ACC112 (cell line): ENCODE measurements at regions not wholly inside any gene's neighbourhood (a gene's known extent, or its start where the extent isn't known, plus 50 kb on each side); places are given as distances from the start of the nearest gene placed in this dataset.

ENCODE experiments used
- H2AFZ ChIP-seq: fragments of 200-600 bp; sonication (generic); one replicate; pipeline ENCODE4 v1.6.0; 2017; ENCODE audit warnings: antibody characterized with exemption, low read length; ENCODE audit not compliant: unreplicated experiment
- H3K27ac ChIP-seq: fragments of 200-600 bp; sonication (generic); 2 replicates; pipeline ENCODE4 v1.5.1; 2014; ENCODE audit warnings: low read depth, mild to moderate bottlenecking, antibody characterized with exemption, low read length, moderate library complexity
- H3K27me3 ChIP-seq: fragments of 200-600 bp; sonication (generic); 2 replicates; pipeline ENCODE4 v1.6.1; 2014; ENCODE audit warnings: mild to moderate bottlenecking, antibody characterized with exemption, low read length, moderate library complexity, mixed read lengths; ENCODE audit not compliant: insufficient read depth
- H3K36me3 ChIP-seq: fragments of 200-600 bp; sonication (generic); 2 replicates; pipeline ENCODE4 v1.6.1; 2016; ENCODE audit warnings: mild to moderate bottlenecking, antibody characterized with exemption, low read length, moderate library complexity, mixed read lengths; ENCODE audit not compliant: insufficient read depth
- H3K4me1 ChIP-seq: fragments of 200-600 bp; sonication (generic); one replicate; pipeline ENCODE4 v1.6.1; 2016; ENCODE audit warnings: low read length, mixed read lengths; ENCODE audit not compliant: insufficient read depth, unreplicated experiment, control insufficient read depth
- H3K4me3 ChIP-seq: fragments of 200-600 bp; sonication (generic); 2 replicates; pipeline ENCODE4 v1.5.1; 2014; ENCODE audit warnings: mild to moderate bottlenecking, low read depth, low read length
- H3K79me2 ChIP-seq: fragments of 200-600 bp; sonication (generic); one replicate; pipeline ENCODE4 v1.6.0; 2016; ENCODE audit warnings: low read length; ENCODE audit not compliant: control insufficient read depth, unreplicated experiment, insufficient read depth

DNA sequence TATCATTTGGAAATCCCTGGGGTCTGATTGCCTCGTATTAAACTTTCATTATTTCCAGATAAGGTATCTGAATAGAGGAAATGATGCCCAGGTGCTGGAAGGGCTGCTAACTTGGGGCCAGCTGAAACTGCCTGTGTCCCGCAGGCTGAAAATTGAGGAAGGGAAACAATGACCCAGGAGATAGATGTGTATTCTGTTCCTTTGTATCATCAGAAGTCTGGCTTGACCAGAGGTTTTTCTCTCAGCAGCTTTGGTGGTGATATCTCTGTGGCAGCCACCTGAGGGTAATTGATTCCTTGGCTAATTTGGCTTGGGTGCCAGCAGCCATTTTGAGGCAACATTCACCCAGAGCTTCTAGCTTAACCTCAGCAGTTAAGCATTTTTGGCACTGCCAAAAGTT, 90.0 kb upstream of the STT3B start:
- Histone ChIP-seq H3K36me3 (no peaks in the 10 kb centered on the region), H3K27me3 (no peaks in the 10 kb centered on the region; the same call in 1 of the 2 replicates), H3K27ac (no peak overlapping the region), H3K4me1 (no peaks in the 10 kb centered on the region), H3K79me2 (no peaks in the 10 kb centered on the region), H3K4me3 (no peak overlapping the region), H2AFZ (no peak overlapping the region)

GRCh38 chr3:31444220-31445142, 88.2 kb upstream of the STT3B start:
- no peak overlapping the region for H3K27ac ChIP-seq
- H3K4me1 ChIP-seq = no peaks in the 10 kb centered on the region
- H3K4me3 ChIP-seq = no peak overlapping the region
- no peak overlapping the region for H2AFZ ChIP-seq
- H3K36me3 ChIP-seq = no peaks in the 10 kb centered on the region
- no peaks in the 10 kb centered on the region; the same call in 1 of the 2 replicates for H3K27me3 ChIP-seq
- H3K79me2 ChIP-seq = no peaks in the 10 kb centered on the region

GRCh38 chr3:31445701-31446100, 87.0 kb upstream of the STT3B start:
- no peaks in the 10 kb centered on the region for H3K27me3 ChIP-seq
- H3K4me3 ChIP-seq = no peak overlapping the region
- H2AFZ ChIP-seq = no peak overlapping the region
- H3K4me1 ChIP-seq = no peaks in the 10 kb centered on the region
- H3K36me3 ChIP-seq = no peaks in the 10 kb centered on the region
- no peak overlapping the region for H3K27ac ChIP-seq
- no peaks in the 10 kb centered on the region for H3K79me2 ChIP-seq

GRCh38 chr3:31448035-31448881, 84.5 kb upstream of the STT3B start:
- Histone ChIP-seq H3K27me3 (peaks cover 5% of the 10 kb centered on the region; the same call in 1 of the 2 replicates), H3K27ac (no peak overlapping the region), H2AFZ (no peak overlapping the region), H3K36me3 (no peaks in the 10 kb centered on the region), H3K4me1 (no peaks in the 10 kb centered on the region), H3K4me3 (no peak overlapping the region), H3K79me2 (no peaks in the 10 kb centered on the region)

GRCh38 chr3:31448882-31449243, 83.9 kb upstream of the STT3B start:
- Histone ChIP-seq H3K4me3 (no peak overlapping the region), H3K4me1 (no peaks in the 10 kb centered on the region), H2AFZ (no peak overlapping the region), H3K27me3 (peaks cover 7% of the 10 kb centered on the region), H3K27ac (no peak overlapping the region), H3K79me2 (no peaks in the 10 kb centered on the region), H3K36me3 (no peaks in the 10 kb centered on the region)

- no peaks in the 10 kb centered on the region for H3K36me3 ChIP-seq
- H3K4me3 ChIP-seq = no peak overlapping the region
- H2AFZ ChIP-seq = no peak overlapping the region
- H3K27ac ChIP-seq = no peak overlapping the region
- no peaks in the 10 kb centered on the region for H3K4me1 ChIP-seq
- H3K79me2 ChIP-seq = no peaks in the 10 kb centered on the region
- H3K27me3 ChIP-seq = peaks cover 12% of the 10 kb centered on the region
Observed at GRCh38 chr3:31449318-31449717, 83.4 kb upstream of the STT3B start.

- no peak overlapping the region for H3K4me3 ChIP-seq
- no peak overlapping the region for H2AFZ ChIP-seq
- no peak overlapping the region for H3K27ac ChIP-seq
- H3K27me3 ChIP-seq = peaks cover 12% of the 10 kb centered on the region
- H3K4me1 ChIP-seq = no peaks in the 10 kb centered on the region
- H3K79me2 ChIP-seq = no peaks in the 10 kb centered on the region
- H3K36me3 ChIP-seq = no peaks in the 10 kb centered on the region
Observed at GRCh38 chr3:31450345-31450744, 82.4 kb upstream of the STT3B start.

GRCh38 chr3:31452495-31453106, 80.1 kb upstream of the STT3B start:
- peaks cover 12% of the 10 kb centered on the region for H3K27me3 ChIP-seq
- no peak overlapping the region for H2AFZ ChIP-seq
- no peaks in the 10 kb centered on the region for H3K4me1 ChIP-seq
- H3K4me3 ChIP-seq = no peak overlapping the region
- no peak overlapping the region for H3K27ac ChIP-seq
- no peaks in the 10 kb centered on the region for H3K79me2 ChIP-seq
- no peaks in the 10 kb centered on the region for H3K36me3 ChIP-seq

DNA sequence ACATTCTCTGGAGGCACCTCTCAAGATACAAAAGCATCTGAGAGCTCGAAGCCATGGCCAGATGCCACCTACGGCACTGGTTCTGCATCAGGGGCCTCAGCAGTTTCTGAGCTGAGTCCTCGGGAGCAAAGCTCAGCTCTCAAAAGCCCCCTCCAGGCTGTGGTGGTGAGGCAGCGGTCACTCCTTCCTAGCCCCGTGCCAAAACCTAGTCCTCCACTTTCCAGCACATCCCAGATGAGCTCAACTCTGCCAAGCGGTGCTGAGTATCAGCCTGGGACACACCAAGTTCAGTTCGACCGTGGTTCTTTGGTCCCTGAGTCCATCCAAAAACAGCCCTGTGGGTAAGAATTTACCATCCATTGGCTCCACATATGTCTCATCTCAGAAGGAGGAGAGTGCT, 79.3 kb upstream of the STT3B start:
- Histone ChIP-seq H3K4me3 (no peak overlapping the region), H3K36me3 (no peaks in the 10 kb centered on the region), H3K4me1 (no peaks in the 10 kb centered on the region), H3K27ac (no peak overlapping the region), H3K27me3 (peaks cover 12% of the 10 kb centered on the region), H3K79me2 (no peaks in the 10 kb centered on the region), H2AFZ (no peak overlapping the region)

GRCh38 chr3:31455524-31455923, 77.2 kb upstream of the STT3B start:
- Histone ChIP-seq H3K79me2 (no peaks in the 10 kb centered on the region), H3K4me3 (no peak overlapping the region), H3K27me3 (peaks cover 13% of the 10 kb centered on the region), H3K27ac (no peak overlapping the region), H3K36me3 (no peaks in the 10 kb centered on the region), H2AFZ (no peak overlapping the region), H3K4me1 (no peaks in the 10 kb centered on the region)
